Spleen (tissue), 11 donors: ENCODE measurements at regions not wholly inside any gene's neighbourhood (a gene's known extent, or its start where the extent isn't known, plus 50 kb on each side); places are given as distances from the start of the nearest gene placed in this dataset.

Experiments used
- DNase-seq: peaks from one replicate; pipeline ENCODE4 v3.0.0-alpha.2; 2020
- H3K27ac ChIP-seq, 8 donors: fragments of 200-600 bp; sonication (generic) in 7 of 8; 1 replicate in 4 of 8; 2 replicates in 4 of 8; pipeline versions ENCODE4 v1.5.0 to v1.8.0; 2016 to 2021; ENCODE audit warnings: inconsistent platforms in 4 of 8, mild to moderate bottlenecking in 4 of 8, moderate library complexity in 1 of 8
- H3K27me3 ChIP-seq, 7 donors: fragments of 200-600 bp; sonication (generic) in 6 of 7; replicated peaks in 1 of 7; 1 replicate in 4 of 7; 2 replicates in 3 of 7; pipeline versions ENCODE4 v1.5.0 to v1.8.0; 2016 to 2021; ENCODE audit warnings: inconsistent platforms in 3 of 7, mild to moderate bottlenecking in 1 of 7
- H3K36me3 ChIP-seq, 6 donors: fragments of 200-600 bp; sonication (generic) in 5 of 6; 1 replicate in 4 of 6; 2 replicates in 2 of 6; pipeline versions ENCODE4 v1.5.0 to v1.8.0; 2016 to 2021; ENCODE audit warnings: inconsistent platforms in 2 of 6
- H3K4me1 ChIP-seq, 6 donors: fragments of 200-600 bp; sonication (generic) in 5 of 6; 1 replicate in 3 of 6; 2 replicates in 3 of 6; pipeline versions ENCODE4 v1.5.0 to v1.8.0; 2016 to 2021; ENCODE audit warnings: inconsistent platforms in 3 of 6
- H3K4me3 ChIP-seq, 8 donors: fragments of 200-600 bp; sonication (generic) in 7 of 8; 1 replicate in 4 of 8; 2 replicates in 4 of 8; pipeline versions ENCODE4 v1.5.0 to v1.8.0; 2016 to 2021; ENCODE audit warnings: inconsistent platforms in 4 of 8, mild to moderate bottlenecking in 4 of 8, moderate library complexity in 2 of 8
- H3K9me3 ChIP-seq, 8 donors: fragments of 200-600 bp; sonication (generic) in 7 of 8; 1 replicate in 4 of 8; 2 replicates in 4 of 8; pipeline versions ENCODE4 v1.5.0 to v1.8.0; 2016 to 2021; ENCODE audit warnings: inconsistent platforms in 4 of 8
- CTCF ChIP-seq, 11 experiments: fragments of 200-600 bp in 7 of 11; fragments of 450-650 bp in 4 of 11; sonication (generic) in 4 of 11; IDR thresholded peaks in 8 of 11; conservative IDR thresholded peaks in 3 of 11; 1 replicate in 7 of 11; 2 replicates in 4 of 11; pipeline versions ENCODE4 v1.4.0 to v1.8.0; 2016 to 2021; ENCODE audit warnings: antibody characterized with exemption in 11 of 11, inconsistent platforms in 4 of 11, mild to moderate bottlenecking in 1 of 11
- POLR2A ChIP-seq, 3 donors: fragments of 450-650 bp; IDR thresholded peaks; one replicate each; pipeline ENCODE4 v1.5.1; 2017; ENCODE audit warnings: antibody characterized with exemption in 3 of 3, mild to moderate bottlenecking in 1 of 3
- POLR2AphosphoS5 ChIP-seq, 3 donors: sonication (generic); formaldehyde crosslinking; IDR thresholded peaks; one replicate each; pipeline ENCODE4 v1.5.1; 2017; ENCODE audit warnings: antibody characterized with exemption in 3 of 3
- WGBS, 5 donors: extraction: QIAGEN DNeasy Blood & Tissue Kit in 3 of 5; methylation state at CpG; one replicate each; pipeline versions ENCODE4 v1.1.5 to v1.1.7; 2013 to 2018; 5-methylcytosine and 5-hydroxymethylcytosine counted together
- intact Hi-C: fragments of 100-400 bp; cut with DNase I; formaldehyde crosslinking; loops from one replicate; pipeline ENCODE4 v1.15.0; 2023; ENCODE audit warnings: low total_unique reads
- donor health status: healthy with polysubstance abuse.
- donor health status: DM: no; HTN: no; CAD: no; lungs with moderate emphysema.
- donor health status: DM: no; HTN: no; CAD: no.
- donor health status: Bipolar disorder and iron deficiency.
- donor health status: healthy.
- donor health status: DM: no; HTN: no; CAD: no.
- donor health status: DM: yes; HTN: yes; CAD: no.

DNA sequence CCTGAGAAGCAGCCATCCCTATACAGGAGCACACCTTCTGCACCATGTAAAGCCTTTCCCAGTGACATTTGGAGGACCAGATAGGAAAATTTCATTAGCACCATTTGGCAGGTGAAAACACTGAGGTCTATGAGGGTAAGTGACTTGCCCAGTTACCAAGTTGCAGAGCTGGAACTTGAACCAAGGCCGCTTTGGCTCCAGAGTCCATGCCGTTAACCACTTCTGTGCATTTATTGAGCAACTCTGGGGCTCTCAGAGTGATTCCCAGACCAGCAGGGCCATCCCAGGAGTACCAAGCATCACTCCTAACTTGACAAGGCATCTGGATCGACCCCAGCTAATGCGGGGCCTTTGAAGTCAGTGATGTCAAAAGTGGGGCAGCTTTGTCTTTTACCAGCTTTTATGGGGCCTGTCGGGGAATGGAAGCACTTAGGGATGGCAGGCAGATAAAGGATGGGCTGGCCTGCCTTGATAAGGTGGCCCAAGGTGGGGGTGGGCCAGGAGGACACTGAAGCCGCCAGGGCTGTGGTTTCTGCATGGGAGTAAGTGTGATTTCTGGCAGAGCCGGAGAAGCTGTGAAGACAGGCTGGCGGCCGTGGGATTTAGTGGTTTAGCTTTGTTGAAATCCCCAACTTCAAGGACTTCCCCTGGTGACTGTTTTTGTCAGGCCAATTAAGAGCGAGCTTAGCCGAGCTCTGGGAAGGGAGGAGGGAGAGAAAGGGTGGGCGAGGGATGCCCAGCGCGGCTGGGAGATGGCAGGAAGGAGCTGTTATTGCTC lies 127.3 kb downstream of the MACROH2A1 start:
- no peak overlapping the region for H3K4me3 ChIP-seq
- no peak for DNase-seq
- no peak for TF ChIP-seq POLR2AphosphoS5 (IDR thresholded peaks at IDR 0.05)
- no peak for TF ChIP-seq POLR2A (IDR thresholded peaks at IDR 0.05)
- no peak for TF ChIP-seq CTCF (IDR thresholded peaks at IDR 0.05 in 8 of 11, conservative IDR thresholded peaks at IDR 0.05 in 3 of 11)
- no peaks in the 10 kb centered on the region for H3K4me1 ChIP-seq
- peaks cover 0 to 11% (median 0%) of the 10 kb centered on the region in 7 donors for H3K27me3 ChIP-seq
- H3K9me3 ChIP-seq: no peaks in the 10 kb centered on the region
- 28 to 47% (median 34%) methylated on average over 12 to 14 of the region's 14 CpGs for WGBS, 5 donors
- intact Hi-C loops: no loop called here
- no peak overlapping the region for H3K27ac ChIP-seq
- H3K36me3 ChIP-seq: no peaks in the 10 kb centered on the region

DNA sequence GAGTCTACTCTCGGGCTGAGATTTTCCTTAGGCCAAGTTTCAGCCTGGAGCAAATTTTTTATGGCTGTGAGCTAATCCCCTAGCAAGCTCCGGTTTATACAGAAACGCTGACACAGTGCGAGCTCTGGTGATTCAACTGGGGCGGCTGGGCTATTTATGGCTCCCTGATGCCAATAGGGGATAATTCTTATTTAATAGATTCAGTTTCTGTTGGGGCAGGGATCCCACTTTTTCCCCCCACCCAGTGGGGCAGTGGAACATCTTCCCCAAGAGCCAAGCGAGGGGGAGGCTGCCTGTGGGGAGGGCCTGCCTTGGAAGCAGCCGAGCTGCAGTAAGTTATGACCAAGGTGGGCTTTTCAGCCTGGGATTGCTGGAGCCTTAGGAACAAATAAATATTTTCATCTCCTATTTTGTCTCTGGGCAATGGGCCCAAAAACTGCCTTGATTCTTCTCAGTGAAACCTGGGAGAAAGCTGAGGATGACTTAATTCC lies 129.1 kb downstream of the MACROH2A1 start:
- Histone ChIP-seq H3K27me3 (peaks cover 0 to 11% (median 0%) of the 10 kb centered on the region in 7 donors), H3K9me3 (no peaks in the 10 kb centered on the region), H3K4me3 (no peak overlapping the region), H3K36me3 (no peaks in the 10 kb centered on the region), H3K4me1 (no peaks in the 10 kb centered on the region), H3K27ac (no peak overlapping the region)
- no peak for TF ChIP-seq POLR2AphosphoS5 (IDR thresholded peaks at IDR 0.05)
- no peak for TF ChIP-seq CTCF (IDR thresholded peaks at IDR 0.05 in 8 of 11, conservative IDR thresholded peaks at IDR 0.05 in 3 of 11)
- TF ChIP-seq POLR2A (IDR thresholded peaks at IDR 0.05): no peak
- WGBS, 5 donors: 92 to 95% (median 93%) methylated on average over 7 of the region's 7 CpGs
- intact Hi-C loops: no loop called here
- DNase-seq: no peak

DNA sequence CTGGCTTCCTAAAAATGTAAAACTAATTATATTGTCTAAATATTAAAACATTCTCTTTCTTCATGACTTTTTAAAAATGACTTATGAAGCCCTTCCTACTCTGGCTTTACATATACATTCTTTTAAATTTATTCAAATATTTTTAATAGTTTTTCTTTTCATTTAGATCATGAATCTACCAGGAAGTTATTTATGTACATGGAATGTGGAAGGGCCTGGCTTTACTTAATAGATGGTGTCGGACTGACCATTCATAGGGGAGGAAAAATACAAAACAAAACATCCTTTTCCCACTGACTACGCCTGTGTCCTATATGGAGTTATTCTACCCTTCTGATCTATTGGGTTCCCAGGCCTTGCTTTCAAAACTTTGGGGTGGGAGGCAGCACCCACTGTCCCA lies 129.8 kb downstream of the MACROH2A1 start:
- no peak for DNase-seq
- Histone ChIP-seq H3K36me3 (no peaks in the 10 kb centered on the region), H3K4me1 (no peaks in the 10 kb centered on the region), H3K9me3 (no peaks in the 10 kb centered on the region), H3K27me3 (peaks cover 0 to 11% (median 0%) of the 10 kb centered on the region in 7 donors), H3K4me3 (no peak overlapping the region), H3K27ac (no peak overlapping the region)
- TF ChIP-seq CTCF (IDR thresholded peaks at IDR 0.05 in 8 of 11, conservative IDR thresholded peaks at IDR 0.05 in 3 of 11): no peak
- 87 to 96% (median 91%) methylated on average over 2 of the region's 2 CpGs for WGBS, 5 donors
- intact Hi-C loops: no loop called here

DNA sequence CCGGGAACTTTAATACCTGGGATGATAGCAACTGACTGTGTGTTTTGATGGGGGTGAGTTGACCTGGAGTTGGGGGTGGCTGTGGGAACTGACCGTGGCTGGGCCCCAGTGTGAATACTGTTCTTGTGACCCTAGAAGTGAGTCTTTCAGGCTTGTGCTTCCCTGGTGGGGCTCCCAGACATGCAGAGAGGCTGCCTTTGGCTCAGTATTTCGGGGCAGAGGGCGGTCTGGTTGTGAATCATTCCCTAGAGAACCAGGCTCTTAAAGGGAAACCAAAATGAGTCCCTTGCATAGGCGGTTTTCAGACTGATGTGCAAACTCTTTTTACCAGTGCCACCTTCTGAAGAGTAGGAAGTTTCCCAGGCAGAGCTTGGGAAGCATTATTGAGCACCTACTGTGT lies 132.1 kb downstream of the MACROH2A1 start:
- peaks cover 0 to 11% (median 5%) of the 10 kb centered on the region in 8 donors for H3K9me3 ChIP-seq
- peaks cover 0 to 16% (median 0%) of the 10 kb centered on the region in 7 donors for H3K27me3 ChIP-seq
- intact Hi-C loops: no loop called here
- DNase-seq: no peak
- H3K4me3 ChIP-seq: no peak overlapping the region
- 81 to 87% (median 84%) methylated on average over 4 to 5 of the region's 5 CpGs for WGBS, 5 donors
- no peaks in the 10 kb centered on the region for H3K36me3 ChIP-seq
- H3K27ac ChIP-seq: no peak overlapping the region
- TF ChIP-seq POLR2AphosphoS5 (IDR thresholded peaks at IDR 0.05): no peak
- no peaks in the 10 kb centered on the region for H3K4me1 ChIP-seq
